Breast epithelium (tissue), 4 donors: ENCODE measurements at regions not wholly inside any gene's neighbourhood (a gene's known extent, or its start where the extent isn't known, plus 50 kb on each side); places are given as distances from the start of the nearest gene placed in this dataset.

Source experiments
- DNase-seq, 2 donors: peaks; one replicate each; pipeline ENCODE4 v3.0.0-alpha.2; 2019; ENCODE audit warnings: low spot score in 2 of 2
- H3K27ac ChIP-seq, 2 donors: fragments of 200-600 bp; sonication (generic) in 1 of 2; one replicate each; pipeline ENCODE4 v1.5.1; 2016 to 2019; ENCODE audit warnings: mild to moderate bottlenecking in 1 of 2
- H3K27me3 ChIP-seq, 2 donors: fragments of 200-600 bp; sonication (generic) in 1 of 2; one replicate each; pipeline versions ENCODE4 v1.5.1 to v1.6.0; 2017 to 2019; ENCODE audit warnings: control low read depth in 1 of 2, mild to moderate bottlenecking in 1 of 2
- H3K36me3 ChIP-seq: fragments of 200-600 bp; one replicate; pipeline ENCODE4 v1.5.1; 2019
- H3K4me1 ChIP-seq, 2 donors: fragments of 200-600 bp; sonication (generic); one replicate each; pipeline ENCODE4 v1.5.1; 2016 to 2019; ENCODE audit warnings: control low read depth in 1 of 2
- H3K4me3 ChIP-seq, 3 donors: fragments of 200-600 bp; sonication (generic); 1 replicate in 2 of 3; 2 replicates in 1 of 3; pipeline ENCODE4 v1.5.1; 2016 to 2019; ENCODE audit warnings: mild to moderate bottlenecking in 3 of 3, moderate library complexity in 2 of 3
- H3K9me3 ChIP-seq, 2 donors: fragments of 200-600 bp; sonication (generic) in 1 of 2; one replicate each; pipeline ENCODE4 v1.5.1; 2016 to 2019; ENCODE audit warnings: control low read depth in 1 of 2
- POLR2A ChIP-seq: fragments of 450-650 bp; IDR thresholded peaks from one replicate; pipeline ENCODE4 v1.6.1; 2016; ENCODE audit warnings: antibody characterized with exemption, mild to moderate bottlenecking, moderate library complexity
- POLR2AphosphoS5 ChIP-seq, 3 donors: sonication (generic); formaldehyde crosslinking; IDR thresholded peaks; one replicate each; pipeline ENCODE4 v1.6.1; 2017; ENCODE audit warnings: antibody characterized with exemption in 3 of 3
- intact Hi-C: fragments of 100-400 bp; cut with DNase I; formaldehyde crosslinking; loops from one replicate; pipeline ENCODE4 v1.15.1; 2023; ENCODE audit warnings: low total_unique reads
- TF ChIP-seq, protein P1 (sequence below), 3 donors: fragments of 450-650 bp; IDR thresholded peaks; one replicate each; pipeline ENCODE4 v1.5.1; 2016 to 2017; ENCODE audit warnings: antibody characterized with exemption in 3 of 3, mild to moderate bottlenecking in 3 of 3, moderate library complexity in 3 of 3

- Histone ChIP-seq H3K27ac (no peak overlapping the region), H3K36me3 (no peaks in the 10 kb centered on the region), H3K27me3 (no peaks in the 10 kb centered on the region), H3K4me3 (no peak overlapping the region), H3K4me1 (no peaks in the 10 kb centered on the region), H3K9me3 (no peaks in the 10 kb centered on the region)
- TF ChIP-seq POLR2A = no peak
- TF ChIP-seq POLR2AphosphoS5 (IDR thresholded peaks at IDR 0.05) = no peak
- TF ChIP-seq, protein P1, sequence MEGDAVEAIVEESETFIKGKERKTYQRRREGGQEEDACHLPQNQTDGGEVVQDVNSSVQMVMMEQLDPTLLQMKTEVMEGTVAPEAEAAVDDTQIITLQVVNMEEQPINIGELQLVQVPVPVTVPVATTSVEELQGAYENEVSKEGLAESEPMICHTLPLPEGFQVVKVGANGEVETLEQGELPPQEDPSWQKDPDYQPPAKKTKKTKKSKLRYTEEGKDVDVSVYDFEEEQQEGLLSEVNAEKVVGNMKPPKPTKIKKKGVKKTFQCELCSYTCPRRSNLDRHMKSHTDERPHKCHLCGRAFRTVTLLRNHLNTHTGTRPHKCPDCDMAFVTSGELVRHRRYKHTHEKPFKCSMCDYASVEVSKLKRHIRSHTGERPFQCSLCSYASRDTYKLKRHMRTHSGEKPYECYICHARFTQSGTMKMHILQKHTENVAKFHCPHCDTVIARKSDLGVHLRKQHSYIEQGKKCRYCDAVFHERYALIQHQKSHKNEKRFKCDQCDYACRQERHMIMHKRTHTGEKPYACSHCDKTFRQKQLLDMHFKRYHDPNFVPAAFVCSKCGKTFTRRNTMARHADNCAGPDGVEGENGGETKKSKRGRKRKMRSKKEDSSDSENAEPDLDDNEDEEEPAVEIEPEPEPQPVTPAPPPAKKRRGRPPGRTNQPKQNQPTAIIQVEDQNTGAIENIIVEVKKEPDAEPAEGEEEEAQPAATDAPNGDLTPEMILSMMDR (IDR thresholded peaks at IDR 0.05) = no peak
- no peak for DNase-seq
- intact Hi-C loops = no loop called here
Measured at GRCh38 chr2:51085420-51086068, 53.6 kb upstream of the NRXN1 start.

- intact Hi-C loops = no loop called here
- Histone ChIP-seq H3K4me1 (no peaks in the 10 kb centered on the region), H3K27me3 (no peaks in the 10 kb centered on the region), H3K4me3 (no peak overlapping the region), H3K9me3 (no peaks in the 10 kb centered on the region), H3K27ac (no peak overlapping the region), H3K36me3 (no peaks in the 10 kb centered on the region)
- DNase-seq = no peak
- TF ChIP-seq, protein P1 (IDR thresholded peaks at IDR 0.05) = no peak
- TF ChIP-seq POLR2A (no peak), POLR2AphosphoS5 (IDR thresholded peaks at IDR 0.05) (no peak)
Measured at GRCh38 chr2:51084750-51085149, 52.8 kb upstream of the NRXN1 start.
